GM19043 (cell line): ENCODE measurements at regions not wholly inside any gene's neighbourhood (a gene's known extent, or its start where the extent isn't known, plus 50 kb on each side); places are given as distances from the start of the nearest gene placed in this dataset.
"Not testable (repeated sequence)": the region's sequence is repeated elsewhere in the genome, so short reads cannot be mapped to it uniquely, and the experiment has no call there.

Experiments
- ATAC-seq: cut with Tn5 transposase; IDR thresholded peaks from one replicate; pipeline ENCODE4 v1.9.1; 2021; ENCODE audit warnings: low read depth; ENCODE audit not compliant: unreplicated experiment

DNA sequence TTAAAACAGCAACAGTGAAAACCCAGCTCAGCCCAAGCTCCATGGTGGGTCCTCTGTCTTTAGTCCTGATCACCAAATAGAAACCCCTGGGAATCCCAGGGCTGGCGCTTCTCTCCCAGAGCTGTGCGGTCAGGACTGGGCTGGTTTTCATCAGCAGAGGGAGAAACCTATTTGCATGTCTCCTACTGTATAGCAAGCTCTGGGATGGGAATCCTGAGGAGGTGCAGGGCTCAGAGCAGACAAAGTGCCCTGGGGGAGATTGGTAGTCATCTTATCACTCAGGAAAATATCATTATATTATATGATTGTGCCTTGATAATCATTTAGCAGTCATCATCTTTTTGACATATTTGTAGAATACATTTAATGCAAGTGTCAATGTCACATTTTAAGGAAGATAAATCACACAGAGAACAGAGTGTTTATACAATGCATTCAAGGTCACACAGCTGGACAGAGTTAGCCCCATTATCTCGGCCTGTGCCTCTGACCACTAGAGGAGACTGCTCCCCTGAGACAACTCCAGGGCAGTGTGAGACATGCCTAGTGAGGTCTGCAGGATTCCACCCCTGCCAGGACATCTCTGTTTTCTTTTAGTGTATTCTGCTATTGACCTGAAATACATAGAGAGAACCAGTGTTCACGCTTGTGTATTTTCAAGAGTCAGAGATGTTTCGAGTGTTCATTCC lies 818.6 kb downstream of the TMEM121 start:
- ATAC-seq, result not testable (repeated sequence)

DNA sequence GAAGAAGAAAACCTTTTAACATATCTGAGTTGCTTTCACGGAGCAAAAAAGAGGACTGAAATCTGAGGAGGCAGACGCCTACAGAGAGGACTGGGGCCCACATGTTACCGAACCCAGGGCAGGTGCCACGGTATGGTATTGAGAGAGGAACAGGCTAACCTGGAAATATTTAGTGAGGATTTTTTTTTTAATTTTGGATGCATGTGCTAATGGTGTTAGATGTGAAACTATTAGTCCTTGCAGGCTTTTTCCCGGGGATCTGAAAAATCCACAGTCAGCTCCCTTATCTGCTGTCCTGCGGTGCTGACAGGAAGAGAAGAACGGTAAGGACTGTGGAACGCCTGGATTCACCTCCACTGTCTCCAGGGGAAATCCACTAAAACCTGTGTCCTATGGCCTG lies 819.7 kb downstream of the TMEM121 start:
- ATAC-seq, result no peak

DNA sequence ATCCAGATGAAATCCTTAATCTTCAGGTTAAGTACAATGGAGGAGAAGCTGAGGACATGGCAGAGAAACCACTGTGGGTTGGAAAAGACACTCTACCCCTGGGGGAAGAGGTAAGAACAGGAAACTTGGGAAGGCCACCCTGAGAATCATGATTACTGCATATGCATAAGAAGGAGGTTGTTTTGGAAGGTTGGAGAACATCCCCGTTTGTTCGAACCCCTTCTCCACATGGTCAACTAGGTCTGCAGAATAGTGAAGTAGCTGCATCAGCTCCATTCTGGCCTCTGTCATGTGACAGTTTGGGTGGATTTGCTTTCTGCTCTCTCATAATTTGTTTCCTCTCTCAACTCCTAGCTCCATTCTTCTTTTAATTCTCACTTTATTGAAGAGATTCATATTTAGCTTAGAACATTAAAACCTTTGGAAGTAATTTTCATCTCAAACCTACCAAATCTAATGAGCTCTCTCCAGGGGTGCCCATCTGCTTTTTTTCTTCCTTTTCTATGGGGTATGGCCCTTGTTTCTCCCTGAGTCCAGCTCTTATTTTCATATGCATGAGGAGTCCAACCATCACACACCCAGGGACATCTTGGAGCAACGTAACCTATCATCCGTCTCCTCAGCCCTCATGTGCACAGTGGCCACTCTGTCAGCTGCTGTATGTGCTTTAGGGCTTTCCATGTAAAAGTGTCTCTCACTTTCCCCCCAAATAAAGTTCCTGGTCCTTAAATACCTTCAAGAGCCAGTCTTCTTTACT lies 820.3 kb downstream of the TMEM121 start:
- no peak for ATAC-seq

GRCh38 chr14:106347291-106347778 lies 821.0 kb downstream of the TMEM121 start:
- no peak for ATAC-seq

GRCh38 chr14:106347890-106348755 lies 821.7 kb downstream of the TMEM121 start:
- ATAC-seq, result no peak

DNA sequence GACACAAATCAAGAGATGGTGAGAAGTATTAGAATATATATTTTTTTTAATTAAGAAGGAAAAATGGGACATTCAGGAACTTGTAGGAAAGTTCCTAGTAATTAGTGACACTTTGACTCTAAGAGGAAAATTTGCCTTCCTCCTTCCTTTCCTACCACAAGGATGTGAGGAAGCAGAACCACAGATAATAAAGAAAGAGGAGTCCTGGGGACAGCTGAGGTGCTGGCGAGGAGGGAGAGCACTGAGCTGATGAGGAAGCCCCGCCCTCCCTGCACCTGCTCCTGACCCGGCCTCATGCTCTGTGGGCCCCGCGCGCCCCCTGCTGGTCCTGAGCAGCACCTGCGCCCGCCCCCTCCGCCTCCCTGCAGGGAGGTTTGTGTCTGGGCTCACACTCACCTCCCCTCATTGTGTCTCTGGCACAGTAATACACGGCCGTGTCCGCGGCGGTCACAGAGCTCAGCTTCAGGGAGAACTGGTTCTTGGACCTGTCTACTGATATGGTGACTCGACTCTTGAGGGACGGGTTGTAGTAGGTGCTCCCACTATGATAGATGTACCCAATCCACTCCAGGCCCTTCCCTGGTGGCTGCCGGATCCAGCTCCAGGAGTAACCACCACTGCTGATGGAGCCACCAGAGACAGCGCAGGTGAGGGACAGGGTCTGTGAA lies 822.6 kb downstream of the TMEM121 start:
- ATAC-seq, result not testable (repeated sequence)

GRCh38 chr14:106349678-106350457 lies 823.5 kb downstream of the TMEM121 start:
- not testable (repeated sequence) for ATAC-seq

GRCh38 chr14:106355007-106355791 lies 828.8 kb downstream of the TMEM121 start:
- ATAC-seq, result not testable (repeated sequence)

DNA sequence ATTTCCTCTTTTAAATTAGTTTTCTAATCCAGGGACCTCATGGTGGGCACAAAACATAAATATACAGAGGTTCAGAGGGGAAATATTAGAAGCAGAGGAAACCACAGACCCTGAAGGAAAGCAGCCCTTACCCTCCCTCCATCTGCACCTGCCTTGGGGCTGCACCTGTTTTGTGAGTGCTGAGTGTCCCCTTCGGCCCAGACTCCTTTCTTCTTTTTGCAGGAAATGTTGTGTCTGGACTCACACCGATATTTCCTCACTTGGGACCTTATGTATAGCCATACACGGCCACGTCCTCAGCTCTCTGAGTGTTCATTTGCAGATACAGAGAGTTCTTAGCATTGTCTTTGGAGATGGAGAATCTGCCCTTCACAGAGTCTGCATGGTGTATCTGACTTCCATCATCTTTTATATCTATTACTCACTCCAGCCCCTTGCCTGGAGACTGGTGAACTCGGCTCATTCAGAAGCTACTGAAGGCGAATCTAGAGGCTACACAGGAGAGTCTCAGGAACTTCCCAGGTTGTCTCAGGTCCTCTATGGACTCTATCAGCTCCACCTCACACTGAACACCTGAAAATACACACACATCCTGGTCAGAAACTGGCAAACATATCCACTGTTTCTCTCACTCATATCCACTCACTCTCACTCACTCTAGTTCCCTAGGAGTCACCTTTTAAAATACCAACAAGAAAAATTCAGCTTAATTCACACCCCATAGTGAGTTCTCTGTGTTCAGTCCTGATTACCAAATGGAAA lies 829.7 kb downstream of the TMEM121 start:
- not testable (repeated sequence) for ATAC-seq

GRCh38 chr14:106356643-106356930 lies 830.2 kb downstream of the TMEM121 start:
- not testable (repeated sequence) for ATAC-seq

DNA sequence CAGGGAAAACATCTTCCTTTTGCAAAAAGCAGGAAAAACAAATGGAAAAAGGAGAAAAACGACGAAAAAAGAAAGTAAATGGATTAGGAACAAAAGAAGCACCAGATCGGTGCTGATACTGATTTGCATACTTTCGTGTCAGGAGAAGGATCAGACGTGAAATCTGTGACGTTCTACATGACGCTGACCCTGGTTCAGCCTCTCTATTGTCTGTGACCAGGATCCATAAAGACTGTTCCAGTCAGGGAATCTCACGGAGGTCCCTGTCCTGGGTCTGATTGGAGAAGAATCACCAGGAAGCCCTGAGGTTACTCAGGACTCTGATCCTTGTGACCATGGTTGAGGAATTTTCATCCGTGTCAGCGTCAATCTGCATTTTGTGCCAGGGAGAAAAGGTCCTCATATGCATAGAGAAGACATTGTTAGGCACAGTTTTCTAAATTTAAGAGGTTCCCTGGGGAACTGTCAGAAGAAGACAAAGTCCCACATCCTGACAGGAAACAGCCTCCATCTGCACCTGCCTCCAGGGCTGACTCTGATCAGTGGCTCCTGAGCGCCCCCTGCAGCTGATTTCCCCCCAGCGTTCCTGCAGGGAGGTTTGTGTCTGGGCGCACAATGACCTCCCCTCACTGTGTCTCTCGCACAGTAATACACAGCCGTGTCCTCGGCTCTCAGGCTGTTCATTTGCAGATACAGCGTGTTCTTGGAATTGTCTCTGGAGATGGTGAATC lies 832.9 kb downstream of the TMEM121 start:
- ATAC-seq, result not testable (repeated sequence)

DNA sequence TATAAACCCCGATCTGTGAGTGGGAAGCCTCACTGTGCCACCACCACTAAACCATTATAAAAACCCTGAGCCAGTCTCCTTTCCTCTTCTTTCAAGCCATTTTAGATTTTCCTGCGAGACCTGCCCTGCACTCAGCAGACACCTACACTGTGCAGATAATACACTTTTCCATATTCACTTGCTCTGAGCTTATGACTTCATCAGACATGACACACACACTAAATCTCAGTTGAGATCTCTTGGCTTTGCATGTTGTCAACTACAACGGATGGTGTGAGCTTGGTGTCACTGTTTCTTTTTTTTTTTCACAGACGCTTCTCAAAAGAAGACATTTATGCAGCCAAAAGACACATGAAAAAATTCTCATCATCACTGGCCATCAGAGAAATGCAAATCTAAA lies 839.0 kb downstream of the TMEM121 start:
- ATAC-seq, result not testable (repeated sequence)

DNA sequence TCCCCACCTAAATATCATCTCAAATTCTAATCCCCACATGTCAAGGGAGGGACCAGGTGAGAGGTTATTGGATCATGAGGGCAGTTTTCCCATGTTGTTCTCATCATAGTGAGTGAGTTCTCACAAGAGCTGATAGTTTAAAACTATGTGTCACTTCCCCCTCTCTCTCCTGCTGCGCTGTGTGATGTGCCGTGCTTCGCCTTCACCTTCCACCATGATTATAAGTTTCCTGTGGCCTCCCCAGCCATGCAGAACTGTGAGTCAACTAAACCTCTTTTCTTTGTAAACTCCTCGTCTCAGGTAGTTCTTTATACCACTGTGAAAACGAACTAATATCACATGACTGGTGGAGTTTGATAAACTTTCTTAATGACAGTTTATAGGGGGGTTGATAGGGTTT lies 839.5 kb downstream of the TMEM121 start:
- not testable (repeated sequence) for ATAC-seq

GRCh38 chr14:106366971-106367370 lies 840.6 kb downstream of the TMEM121 start:
- not testable (repeated sequence) for ATAC-seq

DNA sequence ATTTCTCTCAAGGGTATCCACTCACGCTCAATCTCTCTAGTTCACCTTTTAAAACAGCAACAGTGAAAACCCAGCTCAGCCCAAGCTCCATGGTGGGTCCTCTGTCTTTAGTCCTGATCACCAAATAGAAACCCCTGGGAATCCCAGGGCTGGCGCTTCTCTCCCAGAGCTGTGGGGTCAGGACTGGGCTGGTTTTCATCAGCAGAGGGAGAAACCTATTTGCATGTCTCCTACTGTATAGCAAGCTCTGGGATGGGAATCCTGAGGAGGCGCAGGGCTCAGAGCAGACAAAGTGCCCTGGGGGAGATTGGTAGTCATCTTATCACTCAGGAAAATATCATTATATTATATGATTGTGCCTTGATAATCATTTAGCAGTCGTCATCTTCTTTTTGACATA lies 843.1 kb downstream of the TMEM121 start:
- not testable (repeated sequence) for ATAC-seq

DNA sequence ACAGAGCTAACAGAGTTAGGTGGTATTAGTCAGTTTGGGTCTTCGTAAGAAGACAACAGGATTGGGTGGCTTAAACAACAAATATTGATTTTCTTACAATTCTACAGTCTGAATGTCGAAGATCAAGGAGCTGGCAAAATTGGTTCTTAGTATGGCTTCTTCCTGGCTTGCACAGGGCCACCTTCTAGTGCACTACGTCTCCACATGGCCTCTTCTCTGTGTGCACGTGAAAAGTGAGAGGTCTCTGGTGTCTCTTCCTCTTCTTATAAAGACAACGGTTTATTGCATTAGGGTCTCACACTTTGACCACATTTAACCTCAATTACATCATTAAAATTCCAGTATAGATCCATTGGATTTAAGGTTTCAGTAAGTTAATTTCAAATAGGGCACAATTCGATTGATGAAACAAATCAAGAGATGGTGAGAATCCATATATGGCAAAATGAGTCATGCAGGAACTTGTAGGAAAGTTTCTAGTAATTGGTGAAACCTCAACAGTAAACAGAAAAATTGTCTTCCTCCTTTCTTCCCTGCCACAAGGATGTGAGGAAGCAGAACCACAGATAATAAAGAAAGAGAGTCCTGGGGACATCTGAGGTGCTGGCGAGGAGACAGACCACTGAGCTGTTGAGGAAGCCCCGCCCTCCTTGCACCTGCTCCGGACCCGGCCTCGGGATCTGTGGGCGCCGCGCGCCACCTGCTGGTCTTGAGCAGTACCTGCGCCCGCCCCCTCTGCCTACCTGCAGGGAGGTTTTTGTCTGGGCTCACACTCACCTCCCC lies 846.7 kb downstream of the TMEM121 start:
- ATAC-seq, result peak; percentile 66

- not testable (repeated sequence) for ATAC-seq
Measured at GRCh38 chr14:106373653-106374110, 847.3 kb downstream of the TMEM121 start.
